H1 (cell line): ENCODE measurements at regions not wholly inside any gene's neighbourhood (a gene's known extent, or its start where the extent isn't known, plus 50 kb on each side); places are given as distances from the start of the nearest gene placed in this dataset.

Experiments used
- CTCF ChIA-PET: fragments of 300-600 bp; sonication (Branson Sonifier 250); formaldehyde crosslinking; loops from one replicate; lab custom pipeline; 2021; ENCODE audit not compliant: partially characterized antibody; lab: Charles Lee
- POLR2A ChIA-PET: fragments of 300-600 bp; sonication (Branson Sonifier 250); formaldehyde crosslinking; loops from one replicate; lab custom pipeline; 2021; ENCODE audit warnings: inconsistent platforms; ENCODE audit not compliant: partially characterized antibody; lab: Charles Lee
- DNase-seq, 2 experiments: peaks; one replicate each; pipeline versions ENCODE4 v3.0.0 to v3.0.0-alpha.2; 2010 to 2022; ENCODE audit warnings: low spot score in 2 of 2, low read depth in 1 of 2, mixed read lengths in 1 of 2
- FAIRE-seq: peaks from 2 replicates; lab custom pipeline; 2011; peaks lifted over from hg19 to GRCh38; lab: Jason Lieb, UNC
- H2AFZ ChIP-seq: 2 replicates; pipeline ENCODE4 v1.8.1; 2012; ENCODE audit warnings: low read length, inconsistent platforms
- H2AK5ac ChIP-seq: 2 replicates; pipeline ENCODE4 v1.6.1; 2013; ENCODE audit warnings: low read depth, low read length
- H2BK120ac ChIP-seq: replicated peaks from 2 replicates; pipeline ENCODE3; 2013; ENCODE audit warnings: low read depth, low read length, inconsistent platforms
- H2BK12ac ChIP-seq: 2 replicates; pipeline ENCODE4 v1.6.1; 2013; ENCODE audit warnings: low read depth, low read length
- H2BK15ac ChIP-seq: 2 replicates; pipeline ENCODE4 v1.6.1; 2013; ENCODE audit warnings: low read length
- H2BK20ac ChIP-seq: 2 replicates; pipeline ENCODE4 v1.6.1; 2013; ENCODE audit warnings: low read length
- H2BK5ac ChIP-seq: 2 replicates; pipeline ENCODE4 v1.6.1; 2013; ENCODE audit warnings: low read depth, low read length
- H3K14ac ChIP-seq: 2 replicates; pipeline ENCODE4 v1.6.1; 2013; ENCODE audit warnings: inconsistent platforms; ENCODE audit not compliant: insufficient read length
- H3K18ac ChIP-seq: 2 replicates; pipeline ENCODE4 v1.6.1; 2013; ENCODE audit warnings: low read length; ENCODE audit errors: extremely low read depth
- H3K23ac ChIP-seq: 2 replicates; pipeline ENCODE4 v1.6.1; 2013; ENCODE audit warnings: inconsistent platforms; ENCODE audit not compliant: insufficient read length
- H3K23me2 ChIP-seq: 2 replicates; pipeline ENCODE4 v1.6.1; 2013; ENCODE audit warnings: low read depth, low read length
- H3K27ac ChIP-seq: 2 replicates; pipeline ENCODE4 v1.6.1; 2011; ENCODE audit warnings: low read depth, low read length, inconsistent platforms
- H3K27me3 ChIP-seq, 4 experiments: replicated peaks in 1 of 4; 1 replicate in 1 of 4; 2 replicates in 3 of 4; pipeline versions ENCODE4 v1.6.1 to v1.8.1; 2011 to 2013; ENCODE audit warnings: low read length in 3 of 4, mild to moderate bottlenecking in 3 of 4, inconsistent platforms in 2 of 4, mixed read lengths in 2 of 4, moderate library complexity in 1 of 4; ENCODE audit not compliant: control insufficient read depth in 3 of 4, insufficient read depth in 3 of 4; ENCODE audit errors: extremely low read depth in 1 of 4
- H3K36me3 ChIP-seq, 4 experiments: 2 replicates each; pipeline versions ENCODE4 v1.6.1 to v1.8.1; 2011 to 2013; ENCODE audit warnings: mild to moderate bottlenecking in 4 of 4, low read length in 3 of 4, moderate library complexity in 2 of 4, control low read depth in 1 of 4, inconsistent platforms in 1 of 4; ENCODE audit not compliant: insufficient read depth in 4 of 4, control insufficient read depth in 2 of 4
- H3K4ac ChIP-seq: replicated peaks from 2 replicates; pipeline ENCODE3; 2013; ENCODE audit warnings: low read length, low read depth, mixed read lengths, inconsistent platforms; ENCODE audit not compliant: insufficient read length
- H3K4me1 ChIP-seq, 4 experiments: replicated peaks in 1 of 4; 1 replicate in 1 of 4; 2 replicates in 3 of 4; pipeline versions ENCODE4 v1.6.1 to v1.8.1; 2011 to 2013; ENCODE audit warnings: low read length in 3 of 4, inconsistent platforms in 2 of 4, mixed read lengths in 1 of 4; ENCODE audit not compliant: insufficient read depth in 4 of 4, control insufficient read depth in 3 of 4
- H3K4me2 ChIP-seq, 2 experiments: 2 replicates each; pipeline versions ENCODE4 v1.6.1 to v1.8.1; 2011 to 2013; ENCODE audit warnings: low read depth in 2 of 2, low read length in 2 of 2, control low read depth in 1 of 2, inconsistent platforms in 1 of 2, mild to moderate bottlenecking in 1 of 2; ENCODE audit not compliant: insufficient read depth in 1 of 2
- H3K4me3 ChIP-seq, 4 experiments: fragments of 200-600, 300-600 bp in 1 of 4; sonication (generic), shearing (Covaris generic), sonication (Bioruptor Twin) in 1 of 4; 2 replicates each; pipeline versions ENCODE4 v1.5.1 to v1.8.1; 2011 to 2016; ENCODE audit warnings: low read length in 4 of 4, low read depth in 3 of 4, control low read depth in 2 of 4, inconsistent platforms in 2 of 4, mild to moderate bottlenecking in 2 of 4, mixed read lengths in 1 of 4, moderate library complexity in 1 of 4; ENCODE audit not compliant: insufficient read depth in 2 of 4; ENCODE audit errors: extremely low read depth in 1 of 4
- H3K56ac ChIP-seq: replicated peaks from 2 replicates; pipeline ENCODE3; 2013; ENCODE audit warnings: low read depth, mild to moderate bottlenecking, mixed read lengths, low read length, inconsistent platforms; ENCODE audit not compliant: insufficient read length
- H3K79me1 ChIP-seq: 2 replicates; pipeline ENCODE4 v1.6.1; 2013; ENCODE audit warnings: low read depth, low read length, control low read depth
- H3K79me2 ChIP-seq, 2 experiments: 2 replicates each; pipeline versions ENCODE4 v1.6.1 to v1.8.1; 2012 to 2013; ENCODE audit warnings: low read length in 2 of 2, mild to moderate bottlenecking in 2 of 2, inconsistent platforms in 1 of 2; ENCODE audit not compliant: insufficient read depth in 2 of 2, control insufficient read depth in 1 of 2
- H3K9ac ChIP-seq, 4 experiments: replicated peaks in 1 of 4; 1 replicate in 1 of 4; 2 replicates in 3 of 4; pipeline versions ENCODE4 v1.6.1 to v1.8.1; 2011 to 2013; ENCODE audit warnings: low read depth in 3 of 4, low read length in 3 of 4, control low read depth in 2 of 4, mild to moderate bottlenecking in 2 of 4, moderate library complexity in 2 of 4, inconsistent platforms in 1 of 4; ENCODE audit errors: extremely low read depth in 1 of 4
- H3K9me3 ChIP-seq, 2 experiments: 2 replicates each; pipeline versions ENCODE4 v1.6.1 to v1.8.1; 2012 to 2013; ENCODE audit warnings: mild to moderate bottlenecking in 2 of 2, moderate library complexity in 2 of 2, control low read depth in 1 of 2, inconsistent platforms in 1 of 2, low read depth in 1 of 2, low read length in 1 of 2, mixed read lengths in 1 of 2; ENCODE audit not compliant: insufficient read depth in 2 of 2
- H4K20me1 ChIP-seq, 2 experiments: replicated peaks in 1 of 2; 2 replicates each; pipeline versions ENCODE3 to v1.8.1; 2011 to 2013; ENCODE audit warnings: inconsistent platforms in 2 of 2, low read length in 2 of 2, mild to moderate bottlenecking in 1 of 2; ENCODE audit not compliant: insufficient read depth in 2 of 2, control insufficient read depth in 1 of 2
- H4K5ac ChIP-seq: 2 replicates; pipeline ENCODE4 v1.6.1; 2013; ENCODE audit warnings: low read length, low read depth, mixed read lengths, inconsistent platforms; ENCODE audit not compliant: insufficient read length
- H4K8ac ChIP-seq: 2 replicates; pipeline ENCODE4 v1.8.0; 2013; ENCODE audit warnings: mild to moderate bottlenecking, moderate library complexity, low read length, inconsistent platforms; ENCODE audit not compliant: insufficient read depth; ENCODE audit errors: extremely low read depth
- H4K91ac ChIP-seq: replicated peaks from 2 replicates; pipeline ENCODE3; 2013; ENCODE audit warnings: low read length, mixed read lengths, inconsistent platforms; ENCODE audit not compliant: insufficient read length
- BCL11A ChIP-seq, 2 experiments: IDR thresholded peaks; one replicate each; pipeline ENCODE4 v1.6.1; 2011; ENCODE audit warnings: low read depth in 2 of 2, low read length in 2 of 2, mild to moderate bottlenecking in 2 of 2
- CBX8 ChIP-seq: fragments of 300-800, 300-1000 bp; sonication (generic); IDR thresholded peaks from 2 replicates; pipeline ENCODE4 v1.7.1; 2016; ENCODE audit warnings: low read depth, low read length, borderline replicate concordance
- CEBPB ChIP-seq: IDR thresholded peaks from 2 replicates; pipeline ENCODE4 v1.6.1; 2012; ENCODE audit warnings: low read depth, low read length
- CREB1 ChIP-seq: IDR thresholded peaks from 2 replicates; pipeline ENCODE4 v1.6.1; 2012; ENCODE audit warnings: inconsistent platforms
- CTBP2 ChIP-seq: IDR thresholded peaks from 2 replicates; pipeline ENCODE4 v1.7.0; 2011; ENCODE audit warnings: borderline replicate concordance, mild to moderate bottlenecking, moderate library complexity, mixed read lengths, low read length; ENCODE audit not compliant: insufficient read depth, insufficient read length
- EP300 ChIP-seq, 2 experiments: IDR thresholded peaks; 1 replicate in 1 of 2; 2 replicates in 1 of 2; pipeline ENCODE4 v1.6.1; 2011 to 2012; ENCODE audit warnings: low read depth in 2 of 2, low read length in 2 of 2, mild to moderate bottlenecking in 2 of 2, borderline replicate concordance in 1 of 2, inconsistent platforms in 1 of 2, moderate library complexity in 1 of 2
- EZH2 ChIP-seq: fragments of 200-600 bp; sonication (generic); IDR thresholded peaks from 2 replicates; pipeline ENCODE4 v1.7.1; 2012; ENCODE audit warnings: low read depth, mild to moderate bottlenecking, moderate library complexity, low read length, inconsistent platforms; ENCODE audit not compliant: severe bottlenecking
- JUN ChIP-seq: IDR thresholded peaks from 2 replicates; pipeline ENCODE4 v1.6.1; 2011; ENCODE audit warnings: low read depth, mild to moderate bottlenecking, improper control_type of control experiment, low read length
- KDM4A ChIP-seq: IDR thresholded peaks from one replicate; pipeline ENCODE4 v1.7.1; 2012; ENCODE audit warnings: low read depth, mild to moderate bottlenecking, moderate library complexity, low read length, inconsistent platforms; ENCODE audit not compliant: severe bottlenecking
- RBBP5 ChIP-seq: IDR thresholded peaks from 2 replicates; pipeline ENCODE4 v1.7.1; 2012; ENCODE audit warnings: low read depth, mild to moderate bottlenecking, inconsistent platforms, low read length, moderate library complexity, borderline replicate concordance
- RNF2 ChIP-seq: fragments of 200-900, 300-1000 bp; sonication (generic); IDR thresholded peaks from 2 replicates; pipeline ENCODE4 v1.7.1; 2016; ENCODE audit warnings: borderline replicate concordance, low read depth, mild to moderate bottlenecking, antibody characterized with exemption, low read length; ENCODE audit not compliant: poor library complexity, severe bottlenecking; ENCODE audit errors: missing control alignments
- SP1 ChIP-seq: IDR thresholded peaks from 2 replicates; pipeline ENCODE4 v1.6.1; 2011; ENCODE audit warnings: low read depth, low read length
- SP2 ChIP-seq: IDR thresholded peaks from 2 replicates; pipeline ENCODE4 v1.6.1; 2012; ENCODE audit warnings: mild to moderate bottlenecking, low read length, inconsistent platforms
- TEAD4 ChIP-seq: IDR thresholded peaks from 2 replicates; pipeline ENCODE4 v1.6.1; 2012; ENCODE audit warnings: low read depth, low read length, inconsistent platforms, mixed read lengths
- ZNF274 ChIP-seq: IDR thresholded peaks from 2 replicates; pipeline ENCODE4 v1.7.0; 2012; ENCODE audit warnings: low read length, borderline replicate concordance; ENCODE audit errors: extremely low read depth
- WGBS, 2 experiments: shearing (Covaris generic) in 1 of 2; methylation state at CpG; one replicate each; pipeline versions ENCODE4 v1.1.6 to v1.1.7; 2013 to 2015; ENCODE audit warnings: low lambda C conversion rate in 2 of 2, mixed read lengths in 2 of 2, inconsistent platforms in 1 of 2, low coverage in 1 of 2, missing lambda C conversion rate in 1 of 2; ENCODE audit not compliant: insufficient replicate concordance in 2 of 2, insufficient coverage in 1 of 2, insufficient read length in 1 of 2; ENCODE audit errors: extremely low coverage in 1 of 2, missing lambda C conversion rate in 1 of 2; 5-methylcytosine and 5-hydroxymethylcytosine counted together

DNA sequence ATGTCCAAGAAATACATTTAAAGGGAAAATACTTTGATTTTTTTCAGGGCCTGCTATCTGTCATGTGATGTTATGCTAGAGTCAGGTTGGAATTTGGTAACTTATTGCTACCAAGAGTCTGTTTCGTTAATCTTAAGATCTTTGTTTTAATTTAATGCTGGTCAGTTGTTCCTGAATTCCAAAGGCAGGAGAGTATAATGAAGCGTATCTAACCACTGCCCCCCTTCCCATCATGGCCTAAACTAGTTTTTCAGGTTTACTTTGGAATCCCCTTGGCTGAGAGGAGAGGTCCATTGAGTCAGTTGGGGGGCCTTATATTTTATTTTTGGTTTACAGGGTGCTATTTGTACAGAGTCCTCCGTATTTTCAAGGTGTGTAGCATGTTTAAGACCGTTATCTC lies 116.3 kb upstream of the SLC7A1 start:
- Histone ChIP-seq H4K8ac (no peak overlapping the region), H3K14ac (no peak overlapping the region), H2BK20ac (no peak overlapping the region), H2BK120ac (no peak overlapping the region), H3K4me3 (no peak overlapping the region), H3K23ac (no peak overlapping the region), H2AFZ (no peak overlapping the region), H3K79me2 (no peaks in the 10 kb centered on the region), H3K9ac (no peak overlapping the region), H3K56ac (no peak overlapping the region), H2AK5ac (no peak overlapping the region), H2BK5ac (no peak overlapping the region), H3K4me1 (no peaks in the 10 kb centered on the region; a peak in 1 of 7 replicates), H2BK12ac (no peak overlapping the region), H2BK15ac (no peak overlapping the region), H3K23me2 (no peaks in the 10 kb centered on the region), H3K27me3 (no peaks in the 10 kb centered on the region), H4K91ac (no peak overlapping the region), H3K4ac (no peak overlapping the region), H3K9me3 (peaks cover 0 to 4% of the 10 kb centered on the region in 2 experiments; a peak in 1 of 4 replicates), H3K4me2 (no peak overlapping the region), H4K5ac (no peak overlapping the region), H3K27ac (no peak overlapping the region), H3K79me1 (no peaks in the 10 kb centered on the region), H3K18ac (no peak overlapping the region), H3K36me3 (no peaks in the 10 kb centered on the region), H4K20me1 (peaks cover 0 to 2% of the 10 kb centered on the region in 2 experiments)
- WGBS, 2 experiments: 78% methylated on average over 4 of the region's 4 CpGs; no CpG with 5 or more reads in 1 of the 2 experiments
- FAIRE-seq (no peak), DNase-seq (no peak)
- POLR2A ChIA-PET: no interaction called here
- CTCF ChIA-PET: interaction anchor here (0.6 to 11.1 kb wide), 6 partner anchors 16 to 208 kb away, joined by 3 to 210 read pairs (median 4); no protein-coding TSS in a partner anchor
- TF ChIP-seq BCL11A (IDR thresholded peaks at IDR 0.05; ENCODE audit: low read depth in 2 of 2, low read length in 2 of 2): no peak
- TF ChIP-seq CEBPB: no peak
- no peak for TF ChIP-seq CBX8
- TF ChIP-seq ZNF274: no peak
- no peak for TF ChIP-seq KDM4A
- TF ChIP-seq SP1: no peak
- no peak for TF ChIP-seq RNF2
- no peak for TF ChIP-seq CREB1
- no peak for TF ChIP-seq RBBP5
- TF ChIP-seq JUN: no peak
- no peak for TF ChIP-seq EP300 (IDR thresholded peaks at IDR 0.05; ENCODE audit: borderline replicate concordance in 1 of 2, low read depth in 2 of 2, low read length in 2 of 2)
- no peak for TF ChIP-seq EZH2
- TF ChIP-seq TEAD4: no peak
- no peak for TF ChIP-seq CTBP2
- no peak for TF ChIP-seq SP2
